ENCODE measurements at regions not wholly inside any gene's neighbourhood (a gene's known extent, or its start where the extent isn't known, plus 50 kb on each side); places are given as distances from the start of the nearest gene placed in this dataset.

- intact Hi-C loops (cut with DNase I) = loop anchor here in 1 of 10 donors (5.0 kb wide), 1 partner anchor 173 kb away; the partner anchor contains the start of gene ALG10B
- ATAC-seq = no peak
- Histone ChIP-seq H3K27ac (no peak overlapping the region), H3K9me3 (peaks cover 0 to 20% (median 3%) of the 10 kb centered on the region in 12 donors), H3K36me3 (no peaks in the 10 kb centered on the region), H3K4me1 (peaks cover 0 to under 1% (median 0%) of the 10 kb centered on the region in 12 donors), H3K27me3 (no peaks in the 10 kb centered on the region), H3K4me3 (no peak overlapping the region)
- TF ChIP-seq CTCF (IDR thresholded peaks at IDR 0.05) (no peak), POLR2A (IDR thresholded peaks at IDR 0.05) (no peak)
- no peak for DNase-seq
- WGBS, 4 donors = 78 to 83% (median 81%) methylated on average over 4 of the region's 4 CpGs
These were observed 172.5 kb upstream of the ALG10B start for GRCh38 chr12:38144049-38144448.

- WGBS, 4 donors = 69 to 74% (median 72%) methylated on average over 17 of the region's 17 CpGs
- H3K4me3 ChIP-seq = no peak overlapping the region
- intact Hi-C loops (cut with DNase I) = loop anchor here in 1 of 10 donors (5.0 kb wide), 1 partner anchor 172 kb away; the partner anchor contains the start of gene ALG10B
- H3K9me3 ChIP-seq = peaks cover 0 to 20% (median 3%) of the 10 kb centered on the region in 12 donors
- no peak overlapping the region for H3K27ac ChIP-seq
- H3K4me1 ChIP-seq = no peaks in the 10 kb centered on the region
- TF ChIP-seq CTCF (IDR thresholded peaks at IDR 0.05) = no peak
- no peak for TF ChIP-seq POLR2A (IDR thresholded peaks at IDR 0.05)
- ATAC-seq (no peak), DNase-seq (no peak)
- no peaks in the 10 kb centered on the region for H3K27me3 ChIP-seq
- no peaks in the 10 kb centered on the region for H3K36me3 ChIP-seq
These were observed 171.8 kb upstream of the ALG10B start for GRCh38 chr12:38144601-38145436.

- H3K4me1 ChIP-seq = no peaks in the 10 kb centered on the region
- 88 to 92% (median 90%) methylated on average over 9 to 14 of the region's 14 CpGs for WGBS, 4 donors
- H3K27ac ChIP-seq = no peak overlapping the region
- H3K9me3 ChIP-seq = peaks cover 0 to 20% (median 3%) of the 10 kb centered on the region in 12 donors
- ATAC-seq = no peak
- H3K27me3 ChIP-seq = no peaks in the 10 kb centered on the region
- H3K36me3 ChIP-seq = no peaks in the 10 kb centered on the region
- DNase-seq = no peak
- intact Hi-C loops (cut with DNase I) = loop anchor here in 1 of 10 donors (10.0 kb wide), 1 partner anchor 145 kb away; no protein-coding TSS in a partner anchor
- H3K4me3 ChIP-seq = no peak overlapping the region
- TF ChIP-seq CTCF (IDR thresholded peaks at IDR 0.05) (no peak), POLR2A (IDR thresholded peaks at IDR 0.05) (no peak)
These were observed 167.0 kb upstream of the ALG10B start for GRCh38 chr12:38149395-38150073.

Measured in heart left ventricle (tissue), 16 donors.